GM12878 (cell line): ENCODE measurements at regions not wholly inside any gene's neighbourhood (a gene's known extent, or its start where the extent isn't known, plus 50 kb on each side); places are given as distances from the start of the nearest gene placed in this dataset.

Experiments
- ATAC-seq: fragments of 200-7000 bp; cut with Tn5 transposase; 3 replicates; pipeline ENCODE4 v1.9.1; 2020; ENCODE audit warnings: mild to moderate bottlenecking, moderate library complexity
- BruUV-seq: library from RNA; stranded (reverse); fragments of 400-500 nt; replicated peaks from 2 replicates; lab custom pipeline; 2021; lab: Mats Ljungman, UMichigan
- CTCF ChIA-PET: fragments of 300-600 bp; sonication (Branson Sonifier 250); formaldehyde crosslinking; extraction: SDS; loops from one replicate; lab custom pipeline; 2021; ENCODE audit warnings: inconsistent platforms; lab: Yijun Ruan, JAX
- POLR2A ChIA-PET: fragments of 350-600 bp; formaldehyde crosslinking; extraction: SDS; loops from one replicate; lab custom pipeline; 2021; ENCODE audit warnings: inconsistent platforms; lab: Charles Lee
- RAD21 ChIA-PET: fragments of 300-600 bp; sonication (Branson Sonifier 250); formaldehyde crosslinking; loops from one replicate; lab custom pipeline; 2023; ENCODE audit warnings: antibody characterized with exemption; ENCODE audit not compliant: unreplicated experiment; lab: Charles Lee
- SMC1A ChIA-PET: fragments of 300-600 bp; sonication (Branson Sonifier 250); formaldehyde crosslinking; loops from one replicate; lab custom pipeline; 2023; ENCODE audit not compliant: unreplicated experiment, uncharacterized antibody; lab: Charles Lee
- DNase-seq: peaks from one replicate; pipeline ENCODE4 v3.0.0-alpha.2; 2011; ENCODE audit warnings: low read depth, low spot score
- FAIRE-seq: peaks from 3 replicates; lab custom pipeline; 2011; peaks lifted over from hg19 to GRCh38; lab: Jason Lieb, UNC
- H2AFZ ChIP-seq: 2 replicates; pipeline ENCODE4 v1.6.0; 2011; ENCODE audit warnings: low read depth, low read length, control low read depth; ENCODE audit not compliant: control insufficient read depth
- H3K27ac ChIP-seq: 2 replicates; pipeline ENCODE4 v1.5.1; 2011; ENCODE audit warnings: control low read depth; ENCODE audit not compliant: control insufficient read depth, insufficient read depth
- H3K27me3 ChIP-seq, 2 experiments: replicated peaks in 1 of 2; 2 replicates each; pipeline versions ENCODE4 v1.6.0 to v1.6.1; 2011; ENCODE audit warnings: low read length in 1 of 2; ENCODE audit not compliant: control insufficient read depth in 2 of 2, insufficient read depth in 2 of 2
- H3K36me3 ChIP-seq, 2 experiments: 2 replicates each; pipeline ENCODE4 v1.5.1; 2011; ENCODE audit warnings: low read length in 1 of 2; ENCODE audit not compliant: control insufficient read depth in 2 of 2, insufficient read depth in 2 of 2
- H3K4me1 ChIP-seq: 2 replicates; pipeline ENCODE4 v1.6.1; 2011; ENCODE audit warnings: mild to moderate bottlenecking, low read length, moderate library complexity, mixed read lengths; ENCODE audit not compliant: control insufficient read depth, insufficient read depth
- H3K4me2 ChIP-seq: 2 replicates; pipeline ENCODE4 v1.6.0; 2011; ENCODE audit warnings: control low read depth; ENCODE audit not compliant: control insufficient read depth, insufficient read depth
- H3K4me3 ChIP-seq: fragments of 200-600 bp; sonication (generic); 2 replicates; pipeline ENCODE4 v1.5.1; 2016
- H3K79me2 ChIP-seq: 2 replicates; pipeline ENCODE4 v1.6.0; 2011; ENCODE audit warnings: low read length; ENCODE audit not compliant: control insufficient read depth, insufficient read depth
- H3K9ac ChIP-seq: 2 replicates; pipeline ENCODE4 v1.8.0; 2011; ENCODE audit warnings: low read length, control low read depth, mixed read lengths; ENCODE audit not compliant: control insufficient read depth, insufficient read depth
- H3K9me3 ChIP-seq: replicated peaks from 3 replicates; pipeline ENCODE4 v1.5.1; 2011; ENCODE audit warnings: mild to moderate bottlenecking, low read length; ENCODE audit not compliant: control insufficient read depth, insufficient read depth
- H4K20me1 ChIP-seq: 2 replicates; pipeline ENCODE4 v1.6.0; 2011; ENCODE audit not compliant: control insufficient read depth, insufficient read depth
- CBFB ChIP-seq: IDR thresholded peaks from 2 replicates; pipeline ENCODE4 v1.6.1; 2016; ENCODE audit warnings: antibody characterized with exemption, low read depth
- CBX3 ChIP-seq: fragments of 200-600 bp; sonication (generic); IDR thresholded peaks from 2 replicates; pipeline ENCODE4 v1.6.1; 2016; ENCODE audit warnings: low read depth, borderline replicate concordance
- CEBPB ChIP-seq, 2 experiments: fragments of 150-350 bp in 1 of 2; IDR thresholded peaks; 2 replicates each; pipeline ENCODE4 v1.6.1; 2012 to 2014; ENCODE audit warnings: low read depth in 2 of 2, low read length in 2 of 2, borderline replicate concordance in 1 of 2, inconsistent platforms in 1 of 2
- CREB1 ChIP-seq: IDR thresholded peaks from 2 replicates; pipeline ENCODE4 v1.6.1; 2012; ENCODE audit warnings: low read depth, mild to moderate bottlenecking, inconsistent platforms
- EP300 ChIP-seq, 2 experiments: fragments of 150-350 bp in 1 of 2; IDR thresholded peaks; 2 replicates each; pipeline ENCODE4 v1.6.1; 2011 to 2012; ENCODE audit warnings: low read depth in 2 of 2, low read length in 2 of 2, borderline replicate concordance in 1 of 2, improper control_type of control experiment in 1 of 2, inconsistent platforms in 1 of 2; ENCODE audit not compliant: control insufficient read depth in 1 of 2
- MTA3 ChIP-seq: IDR thresholded peaks from 2 replicates; pipeline ENCODE4 v1.6.1; 2012; ENCODE audit warnings: low read length, inconsistent platforms, borderline replicate concordance
- MXI1 ChIP-seq: fragments of 150-350 bp; IDR thresholded peaks from 2 replicates; pipeline ENCODE4 v1.6.1; 2011; ENCODE audit warnings: low read depth, mild to moderate bottlenecking, inconsistent platforms, low read length, improper control_type of control experiment
- MYC ChIP-seq: IDR thresholded peaks from 2 replicates; pipeline ENCODE4 v1.6.1; 2011; ENCODE audit warnings: mild to moderate bottlenecking, low read length, moderate library complexity, inconsistent platforms; ENCODE audit not compliant: insufficient read depth, insufficient replicate concordance, insufficient read length, severe bottlenecking
- NFYA ChIP-seq: IDR thresholded peaks from 2 replicates; pipeline ENCODE4 v1.6.1; 2011; ENCODE audit warnings: low read depth, mild to moderate bottlenecking, low read length, improper control_type of control experiment, borderline replicate concordance
- NFYB ChIP-seq: IDR thresholded peaks from 2 replicates; pipeline ENCODE4 v1.6.1; 2011; ENCODE audit warnings: low read depth, mild to moderate bottlenecking, low read length, improper control_type of control experiment, moderate library complexity; ENCODE audit not compliant: insufficient read depth
- SUZ12 ChIP-seq: fragments of 200-600 bp; sonication (generic); IDR thresholded peaks from one replicate; pipeline ENCODE4 v1.6.1; 2018; ENCODE audit warnings: antibody characterized with exemption, mild to moderate bottlenecking; ENCODE audit not compliant: unreplicated experiment
- ZNF207 ChIP-seq: fragments of 450-650 bp; IDR thresholded peaks from 2 replicates; pipeline ENCODE4 v1.6.1; 2014; ENCODE audit warnings: antibody characterized with exemption, mild to moderate bottlenecking, borderline replicate concordance
- ZNF384 ChIP-seq: IDR thresholded peaks from 2 replicates; pipeline ENCODE4 v1.6.1; 2012; ENCODE audit warnings: low read depth, mild to moderate bottlenecking, low read length, improper control_type of control experiment, borderline replicate concordance
- WGBS: methylation state at CpG from one replicate; pipeline ENCODE4 v1.1.6; 2016; ENCODE audit warnings: low lambda C conversion rate; ENCODE audit not compliant: insufficient replicate concordance, insufficient coverage; ENCODE audit errors: missing lambda C conversion rate; 5-methylcytosine and 5-hydroxymethylcytosine counted together
- in situ Hi-C: fragments of 300-500 bp; cut with MboI; formaldehyde crosslinking; loops from 9 replicates; pipeline ENCODE4 v1.14.3; 2018; ENCODE audit warnings: mixed read lengths
- intact Hi-C: fragments of 100-400 bp; cut with micrococcal nuclease; formaldehyde crosslinking; loops from one replicate; pipeline ENCODE4 v1.14.2; 2022; ENCODE audit not compliant: unreplicated experiment
- TF ChIP-seq, protein P1 (sequence below): fragments of 450-650 bp; IDR thresholded peaks from 2 replicates; pipeline ENCODE4 v1.6.1; 2014; ENCODE audit warnings: mild to moderate bottlenecking

DNA sequence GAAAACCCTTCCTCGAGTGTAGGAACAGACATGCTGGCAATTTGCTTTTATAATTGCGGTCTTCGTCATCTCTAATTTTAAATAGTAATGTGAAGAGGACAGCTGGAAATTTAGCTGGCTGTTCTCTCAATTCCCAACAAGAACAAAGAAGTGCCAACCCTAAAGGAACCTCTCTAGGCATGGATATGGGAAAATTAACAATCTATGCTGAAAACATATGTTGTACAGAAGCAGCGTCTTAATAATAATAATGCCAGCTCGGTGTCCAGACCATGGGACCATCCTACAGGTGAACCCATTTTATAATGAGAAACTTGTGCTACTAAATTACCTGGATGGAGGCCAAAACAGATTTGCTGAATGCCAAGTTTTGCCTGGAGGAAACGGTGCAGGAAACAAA, 641.4 kb upstream of the MGMT start:
- no peaks in the 10 kb centered on the region for H3K36me3 ChIP-seq
- ATAC-seq: no peak
- H3K9me3 ChIP-seq: no peaks in the 10 kb centered on the region
- intact Hi-C loops (no loop called here), in situ Hi-C loops (no loop called here)
- no peak overlapping the region for H2AFZ ChIP-seq
- DNase-seq: no peak
- POLR2A ChIA-PET: no interaction called here
- H3K79me2 ChIP-seq: no peaks in the 10 kb centered on the region
- TF ChIP-seq, protein P1, sequence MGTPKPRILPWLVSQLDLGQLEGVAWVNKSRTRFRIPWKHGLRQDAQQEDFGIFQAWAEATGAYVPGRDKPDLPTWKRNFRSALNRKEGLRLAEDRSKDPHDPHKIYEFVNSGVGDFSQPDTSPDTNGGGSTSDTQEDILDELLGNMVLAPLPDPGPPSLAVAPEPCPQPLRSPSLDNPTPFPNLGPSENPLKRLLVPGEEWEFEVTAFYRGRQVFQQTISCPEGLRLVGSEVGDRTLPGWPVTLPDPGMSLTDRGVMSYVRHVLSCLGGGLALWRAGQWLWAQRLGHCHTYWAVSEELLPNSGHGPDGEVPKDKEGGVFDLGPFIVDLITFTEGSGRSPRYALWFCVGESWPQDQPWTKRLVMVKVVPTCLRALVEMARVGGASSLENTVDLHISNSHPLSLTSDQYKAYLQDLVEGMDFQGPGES: no peak
- TF ChIP-seq CBX3: no peak
- H3K4me1 ChIP-seq: no peaks in the 10 kb centered on the region
- H3K27ac ChIP-seq: no peak overlapping the region
- H3K4me2 ChIP-seq: no peak overlapping the region
- WGBS: 41% methylated on average over 6 of the region's 6 CpGs
- RAD21 ChIA-PET: no interaction called here
- CTCF ChIA-PET: no interaction called here
- H3K27me3 ChIP-seq: no peaks in the 10 kb centered on the region
- H3K4me3 ChIP-seq: no peak overlapping the region
- no peaks in the 10 kb centered on the region for H4K20me1 ChIP-seq
- BruUV-seq: no TSS peak
- SMC1A ChIA-PET: interaction anchor here (0.6 kb wide), 1 partner anchor 163 kb away, joined by 3 read pairs; no protein-coding TSS in a partner anchor
- FAIRE-seq: no peak
- H3K9ac ChIP-seq: no peak overlapping the region

DNA sequence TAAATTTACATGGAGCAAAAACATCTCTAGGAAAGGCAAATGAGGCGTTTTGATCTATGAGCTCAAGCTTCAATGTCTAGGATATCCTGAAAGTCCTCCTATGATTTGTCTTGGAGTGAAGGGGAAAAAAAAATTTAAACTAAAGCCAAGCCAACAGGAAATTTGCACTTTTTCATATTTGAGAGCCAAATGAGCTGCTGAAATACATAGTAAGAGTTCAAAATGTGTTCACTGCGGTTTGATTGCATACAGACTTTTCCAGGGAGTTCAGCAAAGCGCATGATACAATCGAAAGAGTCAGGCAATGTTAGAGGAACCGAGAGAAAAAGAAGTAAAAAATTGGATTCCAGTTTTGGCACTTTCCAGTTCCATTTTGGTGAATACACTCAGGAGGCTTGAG, 633.4 kb upstream of the MGMT start:
- ChIA-PET POLR2A (no interaction called here), RAD21 (no interaction called here), SMC1A (interaction anchor here (1.7 kb wide), 1 partner anchor 23 kb away, joined by 4 read pairs; no protein-coding TSS in a partner anchor), CTCF (interaction anchor here (0.6 to 1.0 kb wide), 2 partner anchors 11 to 27 kb away, joined by 3 to 4 read pairs; no protein-coding TSS in a partner anchor)
- Histone ChIP-seq H2AFZ (no peak overlapping the region), H3K4me3 (no peak overlapping the region), H3K9me3 (no peaks in the 10 kb centered on the region), H3K9ac (no peak overlapping the region), H4K20me1 (no peaks in the 10 kb centered on the region), H3K4me2 (no peak overlapping the region), H3K27me3 (no peaks in the 10 kb centered on the region), H3K4me1 (no peaks in the 10 kb centered on the region), H3K36me3 (no peaks in the 10 kb centered on the region), H3K79me2 (no peaks in the 10 kb centered on the region), H3K27ac (no peak overlapping the region)
- no peak for FAIRE-seq
- no peak for DNase-seq
- no peak for ATAC-seq
- intact Hi-C loops (no loop called here), in situ Hi-C loops (no loop called here)
- TF ChIP-seq ZNF384 (no peak), EP300 (IDR thresholded peaks at IDR 0.05; ENCODE audit: borderline replicate concordance in 1 of 2, control insufficient read depth in 1 of 2, low read depth in 2 of 2, low read length in 2 of 2) (no peak), MXI1 (no peak), CREB1 (no peak), MTA3 (no peak), NFYB (no peak), NFYA (no peak), SUZ12 (no peak), CEBPB (IDR thresholded peaks at IDR 0.05; ENCODE audit: borderline replicate concordance in 1 of 2, low read depth in 2 of 2, low read length in 2 of 2) (no peak), MYC (no peak), CBFB (no peak), ZNF207 (no peak)
- BruUV-seq: no TSS peak
- 31% methylated on average over 5 of the region's 5 CpGs for WGBS
